Fibroblast of villous mesenchyme (primary cell): ENCODE measurements at regions not wholly inside any gene's neighbourhood (a gene's known extent, or its start where the extent isn't known, plus 50 kb on each side); places are given as distances from the start of the nearest gene placed in this dataset.

Experiments used
- DNase-seq: peaks from one replicate; pipeline ENCODE4 v3.0.0-alpha.2; 2010; ENCODE audit warnings: low read depth
- H3K4me3 ChIP-seq: 2 replicates; pipeline ENCODE4 v1.5.1; 2011; ENCODE audit warnings: low read depth, mild to moderate bottlenecking, low read length
- CTCF ChIP-seq: IDR thresholded peaks from 2 replicates; pipeline ENCODE4 v1.5.1; 2012; ENCODE audit warnings: low read depth, mild to moderate bottlenecking, low read length; ENCODE audit not compliant: insufficient read depth

GRCh38 chr9:119483153-119483552 is 113.9 kb upstream of the BRINP1 start:
- no peak for TF ChIP-seq CTCF
- H3K4me3 ChIP-seq, result no peak overlapping the region
- DNase-seq, result no peak

GRCh38 chr9:119477197-119477596 is 108.0 kb upstream of the BRINP1 start:
- H3K4me3 ChIP-seq, result no peak overlapping the region
- no peak for DNase-seq
- TF ChIP-seq CTCF, result no peak

- DNase-seq, result no peak
- H3K4me3 ChIP-seq, result no peak overlapping the region
- TF ChIP-seq CTCF, result no peak
These were observed 88.8 kb upstream of the BRINP1 start for GRCh38 chr9:119458068-119458467.

- H3K4me3 ChIP-seq, result no peak overlapping the region
- no peak for DNase-seq
- no peak for TF ChIP-seq CTCF
These were observed 84.7 kb upstream of the BRINP1 start for GRCh38 chr9:119453980-119454379.

GRCh38 chr9:119453490-119453911 is 84.3 kb upstream of the BRINP1 start:
- no peak overlapping the region for H3K4me3 ChIP-seq

GRCh38 chr9:119451426-119451825 is 82.2 kb upstream of the BRINP1 start:
- DNase-seq, result no peak
- no peak overlapping the region for H3K4me3 ChIP-seq
- TF ChIP-seq CTCF, result no peak

More at GRCh38 chr9:119453490-119453911, 84.3 kb upstream of the BRINP1 start:
- no peak for TF ChIP-seq CTCF
- DNase-seq, result peak; percentile 7

- no peak for DNase-seq
- no peak for TF ChIP-seq CTCF
- H3K4me3 ChIP-seq, result no peak overlapping the region
These were observed 73.9 kb upstream of the BRINP1 start for GRCh38 chr9:119443179-119443578.
